ENCODE measurements at regions not wholly inside any gene's neighbourhood (a gene's known extent, or its start where the extent isn't known, plus 50 kb on each side); places are given as distances from the start of the nearest gene placed in this dataset.

DNA sequence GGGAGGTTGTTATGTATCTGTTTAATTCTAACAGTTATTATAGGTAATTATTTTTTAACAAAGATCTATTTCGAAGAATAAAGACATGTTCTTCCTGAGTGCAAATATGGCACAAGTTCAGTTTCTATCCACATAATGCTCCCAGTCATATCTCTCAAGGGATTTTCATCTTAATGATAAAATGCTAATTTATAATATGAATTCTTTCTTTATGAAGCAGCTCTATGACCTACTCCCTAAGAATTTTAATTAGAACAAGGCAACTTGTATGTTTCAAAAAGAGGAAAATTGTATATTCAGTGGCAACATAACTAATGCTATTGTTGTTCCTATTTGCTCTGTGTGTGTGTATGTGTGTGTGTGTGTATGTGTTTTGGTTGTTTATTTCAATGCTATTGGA is 1222.1 kb upstream of the NCAM2 start:
- intact Hi-C loops (cut with micrococcal nuclease; ENCODE audit: unreplicated experiment) (no loop called here), in situ Hi-C loops (cut with HindIII; ENCODE audit: low pct_unique_long_range_greater_than_20kb, low sequenced_read_pairs) (no loop called here)
- no peak for ATAC-seq
- CTCF ChIA-PET: no interaction called here
- Histone ChIP-seq H3K4me3 (ENCODE audit: low read depth in 2 of 2, low read length in 2 of 2) (no peak overlapping the region), H3K9me3 (ENCODE audit: control insufficient read depth, insufficient read depth, low read depth, low read length) (no peaks in the 10 kb centered on the region), H3K27ac (ENCODE audit: low read length) (no peak overlapping the region), H3K4me1 (ENCODE audit: control insufficient read depth, insufficient read depth, low read length) (no peaks in the 10 kb centered on the region), H3K27me3 (ENCODE audit: control insufficient read depth, insufficient read depth, low read length) (no peaks in the 10 kb centered on the region), H3K36me3 (ENCODE audit: control insufficient read depth, insufficient read depth, low read length) (no peaks in the 10 kb centered on the region)
- POLR2A ChIA-PET: no interaction called here
- no peak for TF ChIP-seq SIN3A (IDR thresholded peaks at IDR 0.05; ENCODE audit: borderline replicate concordance, insufficient read depth, low read depth, low read length)
- TF ChIP-seq, protein P1, sequence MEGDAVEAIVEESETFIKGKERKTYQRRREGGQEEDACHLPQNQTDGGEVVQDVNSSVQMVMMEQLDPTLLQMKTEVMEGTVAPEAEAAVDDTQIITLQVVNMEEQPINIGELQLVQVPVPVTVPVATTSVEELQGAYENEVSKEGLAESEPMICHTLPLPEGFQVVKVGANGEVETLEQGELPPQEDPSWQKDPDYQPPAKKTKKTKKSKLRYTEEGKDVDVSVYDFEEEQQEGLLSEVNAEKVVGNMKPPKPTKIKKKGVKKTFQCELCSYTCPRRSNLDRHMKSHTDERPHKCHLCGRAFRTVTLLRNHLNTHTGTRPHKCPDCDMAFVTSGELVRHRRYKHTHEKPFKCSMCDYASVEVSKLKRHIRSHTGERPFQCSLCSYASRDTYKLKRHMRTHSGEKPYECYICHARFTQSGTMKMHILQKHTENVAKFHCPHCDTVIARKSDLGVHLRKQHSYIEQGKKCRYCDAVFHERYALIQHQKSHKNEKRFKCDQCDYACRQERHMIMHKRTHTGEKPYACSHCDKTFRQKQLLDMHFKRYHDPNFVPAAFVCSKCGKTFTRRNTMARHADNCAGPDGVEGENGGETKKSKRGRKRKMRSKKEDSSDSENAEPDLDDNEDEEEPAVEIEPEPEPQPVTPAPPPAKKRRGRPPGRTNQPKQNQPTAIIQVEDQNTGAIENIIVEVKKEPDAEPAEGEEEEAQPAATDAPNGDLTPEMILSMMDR (IDR thresholded peaks at IDR 0.05): no peak
- TF ChIP-seq TCF7L2 (IDR thresholded peaks at IDR 0.05; ENCODE audit: low read depth, low read length): no peak
- no peak for TF ChIP-seq POLR2AphosphoS5 (IDR thresholded peaks at IDR 0.05; ENCODE audit: low read depth, low read length)
- TF ChIP-seq, protein P2, sequence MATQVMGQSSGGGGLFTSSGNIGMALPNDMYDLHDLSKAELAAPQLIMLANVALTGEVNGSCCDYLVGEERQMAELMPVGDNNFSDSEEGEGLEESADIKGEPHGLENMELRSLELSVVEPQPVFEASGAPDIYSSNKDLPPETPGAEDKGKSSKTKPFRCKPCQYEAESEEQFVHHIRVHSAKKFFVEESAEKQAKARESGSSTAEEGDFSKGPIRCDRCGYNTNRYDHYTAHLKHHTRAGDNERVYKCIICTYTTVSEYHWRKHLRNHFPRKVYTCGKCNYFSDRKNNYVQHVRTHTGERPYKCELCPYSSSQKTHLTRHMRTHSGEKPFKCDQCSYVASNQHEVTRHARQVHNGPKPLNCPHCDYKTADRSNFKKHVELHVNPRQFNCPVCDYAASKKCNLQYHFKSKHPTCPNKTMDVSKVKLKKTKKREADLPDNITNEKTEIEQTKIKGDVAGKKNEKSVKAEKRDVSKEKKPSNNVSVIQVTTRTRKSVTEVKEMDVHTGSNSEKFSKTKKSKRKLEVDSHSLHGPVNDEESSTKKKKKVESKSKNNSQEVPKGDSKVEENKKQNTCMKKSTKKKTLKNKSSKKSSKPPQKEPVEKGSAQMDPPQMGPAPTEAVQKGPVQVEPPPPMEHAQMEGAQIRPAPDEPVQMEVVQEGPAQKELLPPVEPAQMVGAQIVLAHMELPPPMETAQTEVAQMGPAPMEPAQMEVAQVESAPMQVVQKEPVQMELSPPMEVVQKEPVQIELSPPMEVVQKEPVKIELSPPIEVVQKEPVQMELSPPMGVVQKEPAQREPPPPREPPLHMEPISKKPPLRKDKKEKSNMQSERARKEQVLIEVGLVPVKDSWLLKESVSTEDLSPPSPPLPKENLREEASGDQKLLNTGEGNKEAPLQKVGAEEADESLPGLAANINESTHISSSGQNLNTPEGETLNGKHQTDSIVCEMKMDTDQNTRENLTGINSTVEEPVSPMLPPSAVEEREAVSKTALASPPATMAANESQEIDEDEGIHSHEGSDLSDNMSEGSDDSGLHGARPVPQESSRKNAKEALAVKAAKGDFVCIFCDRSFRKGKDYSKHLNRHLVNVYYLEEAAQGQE (IDR thresholded peaks at IDR 0.05; ENCODE audit: insufficient read depth in 1 of 2, low read depth in 2 of 2, low read length in 1 of 2): no peak
- BruUV-seq (replicated peaks): no TSS peak
- DNase-seq (ENCODE audit: low read depth, low spot score): no peak

DNA sequence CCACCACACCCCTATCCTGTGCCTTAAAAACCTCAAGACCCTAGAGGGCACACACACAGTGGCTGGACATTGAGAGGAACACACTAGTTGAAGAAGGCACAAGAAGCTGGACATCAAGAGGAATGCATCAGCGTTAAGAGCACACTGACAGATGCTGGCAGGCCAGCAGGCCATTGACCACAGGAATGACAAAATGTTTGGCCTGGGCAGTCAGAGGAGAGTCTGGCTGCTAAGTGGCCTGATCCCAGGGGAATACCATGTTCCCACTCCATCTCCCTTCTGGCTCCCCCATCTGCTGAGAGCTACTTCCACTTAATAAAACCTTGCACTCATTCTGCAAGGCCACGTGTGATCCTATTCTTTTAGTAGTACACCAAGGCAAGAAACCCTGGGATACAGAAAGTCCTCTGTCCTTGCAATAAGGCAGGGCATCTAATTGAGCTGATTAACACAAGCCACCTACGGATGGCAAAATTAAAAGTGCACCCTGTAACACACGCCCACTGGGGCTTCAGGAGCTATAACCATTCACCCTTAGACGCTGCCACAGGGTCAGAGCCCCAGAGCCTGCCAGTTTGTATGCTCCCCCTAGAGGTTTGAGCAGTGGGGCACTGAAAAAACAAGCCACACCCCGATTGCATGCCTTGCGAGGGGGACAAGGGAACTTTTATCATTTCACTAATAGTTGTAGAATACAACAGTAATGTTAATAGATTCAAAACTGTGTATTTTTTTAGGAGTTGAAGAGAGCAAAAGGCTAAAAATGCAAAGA is 1216.1 kb upstream of the NCAM2 start:
- H3K9me3 ChIP-seq (ENCODE audit: control insufficient read depth, insufficient read depth, low read depth, low read length): no peaks in the 10 kb centered on the region
- H3K4me3 ChIP-seq (ENCODE audit: low read depth in 2 of 2, low read length in 2 of 2): no peak overlapping the region
- ChIA-PET POLR2A (no interaction called here), CTCF (no interaction called here)
- in situ Hi-C loops (cut with HindIII; ENCODE audit: low pct_unique_long_range_greater_than_20kb, low sequenced_read_pairs) (no loop called here), intact Hi-C loops (cut with micrococcal nuclease; ENCODE audit: unreplicated experiment) (no loop called here)
- BruUV-seq (replicated peaks): no TSS peak
- TF ChIP-seq, protein P1 (IDR thresholded peaks at IDR 0.05): no peak
- TF ChIP-seq TCF7L2 (IDR thresholded peaks at IDR 0.05; ENCODE audit: low read depth, low read length) (no peak), SIN3A (IDR thresholded peaks at IDR 0.05; ENCODE audit: borderline replicate concordance, insufficient read depth, low read depth, low read length) (no peak), POLR2AphosphoS5 (IDR thresholded peaks at IDR 0.05; ENCODE audit: low read depth, low read length) (no peak)
- TF ChIP-seq, protein P2 (IDR thresholded peaks at IDR 0.05; ENCODE audit: insufficient read depth in 1 of 2, low read depth in 2 of 2, low read length in 1 of 2): no peak
- no peaks in the 10 kb centered on the region for H3K27me3 ChIP-seq (ENCODE audit: control insufficient read depth, insufficient read depth, low read length)
- no peak overlapping the region for H3K27ac ChIP-seq (ENCODE audit: low read length)
- no peaks in the 10 kb centered on the region for H3K36me3 ChIP-seq (ENCODE audit: control insufficient read depth, insufficient read depth, low read length)
- H3K4me1 ChIP-seq (ENCODE audit: control insufficient read depth, insufficient read depth, low read length): no peaks in the 10 kb centered on the region
- DNase-seq (ENCODE audit: low read depth, low spot score) (no peak), ATAC-seq (no peak)
